OCI-LY1 (cell line): ENCODE measurements at regions not wholly inside any gene's neighbourhood (a gene's known extent, or its start where the extent isn't known, plus 50 kb on each side); places are given as distances from the start of the nearest gene placed in this dataset.

Experiments
- H2AFZ ChIP-seq: fragments of 200-600 bp; sonication (generic), shearing (Covaris generic); 2 replicates; pipeline ENCODE4 v1.6.0; 2014; ENCODE audit warnings: antibody characterized with exemption, mild to moderate bottlenecking, low read length
- H3F3A ChIP-seq: fragments of 200-600 bp; sonication (generic), shearing (Covaris generic); 2 replicates; pipeline ENCODE4 v1.6.0; 2014; ENCODE audit warnings: mild to moderate bottlenecking, antibody characterized with exemption, low read length, moderate library complexity; ENCODE audit not compliant: insufficient read depth
- H3K27ac ChIP-seq: fragments of 200-600 bp; sonication (generic); 2 replicates; pipeline ENCODE4 v1.5.1; 2014; ENCODE audit warnings: low read length, mixed run types, mild to moderate bottlenecking, low read depth; ENCODE audit not compliant: poor library complexity, severe bottlenecking
- H3K27me3 ChIP-seq: fragments of 200-600 bp; sonication (generic); 2 replicates; pipeline ENCODE4 v1.6.0; 2014; ENCODE audit warnings: antibody characterized with exemption, mild to moderate bottlenecking, low read length, moderate library complexity; ENCODE audit not compliant: insufficient read depth
- H3K36me3 ChIP-seq: fragments of 200-600 bp; sonication (generic); 2 replicates; pipeline ENCODE4 v1.6.1; 2014; ENCODE audit warnings: mild to moderate bottlenecking, antibody characterized with exemption, low read length, moderate library complexity, mixed read lengths; ENCODE audit not compliant: insufficient read depth
- H3K4me1 ChIP-seq: fragments of 200-600 bp; sonication (generic); 2 replicates; pipeline ENCODE4 v1.5.1; 2014; ENCODE audit warnings: mild to moderate bottlenecking, low read length, moderate library complexity; ENCODE audit not compliant: insufficient read depth, severe bottlenecking
- H3K4me2 ChIP-seq: fragments of 200-600 bp; sonication (generic), shearing (Covaris generic); 2 replicates; pipeline ENCODE4 v1.6.1; 2014; ENCODE audit warnings: low read length
- H3K4me3 ChIP-seq: fragments of 200-600 bp; sonication (generic); 2 replicates; pipeline ENCODE4 v1.5.1; 2014; ENCODE audit warnings: low read length, low read depth, mild to moderate bottlenecking, mixed read lengths; ENCODE audit not compliant: poor library complexity, severe bottlenecking
- H3K79me2 ChIP-seq: fragments of 200-600 bp; shearing (Covaris generic); 2 replicates; pipeline ENCODE4 v1.6.1; 2016; ENCODE audit warnings: mixed run types, low read length, mixed read lengths; ENCODE audit not compliant: insufficient read depth
- H3K9ac ChIP-seq: fragments of 200-600 bp; sonication (generic), shearing (Covaris generic); 2 replicates; pipeline ENCODE4 v1.6.1; 2014; ENCODE audit warnings: mild to moderate bottlenecking, low read length, mixed read lengths
- H3K9me2 ChIP-seq: fragments of 200-600 bp; sonication (generic), shearing (Covaris generic); 2 replicates; pipeline ENCODE4 v1.6.1; 2014; ENCODE audit warnings: low read depth, mild to moderate bottlenecking, low read length, mixed read lengths
- H3K9me3 ChIP-seq: fragments of 200-600 bp; shearing (Covaris generic); 2 replicates; pipeline ENCODE4 v1.6.1; 2014; ENCODE audit warnings: low read length, mixed read lengths
- H4K20me1 ChIP-seq: fragments of 200-600 bp; sonication (generic), shearing (Covaris generic); 2 replicates; pipeline ENCODE4 v1.6.0; 2016; ENCODE audit warnings: mild to moderate bottlenecking, low read length; ENCODE audit not compliant: insufficient read depth
- EZH2 ChIP-seq: fragments of 200-600 bp; sonication (generic), shearing (Covaris generic); IDR thresholded peaks from 2 replicates; pipeline ENCODE4 v1.8.0; 2017; ENCODE audit warnings: borderline replicate concordance, mixed run types, mild to moderate bottlenecking, antibody characterized with exemption, low read length, moderate library complexity, mixed read lengths
- TF ChIP-seq, protein P1 (sequence below): fragments of 200-600 bp; sonication (generic), shearing (Covaris generic); IDR thresholded peaks from 2 replicates; pipeline ENCODE4 v1.5.1; 2017; ENCODE audit warnings: mild to moderate bottlenecking, antibody characterized with exemption, low read length, moderate library complexity, mixed read lengths

GRCh38 chr6:153960741-153961140 is 78.3 kb upstream of the OPRM1 start:
- H2AFZ ChIP-seq, result no peak overlapping the region
- no peaks in the 10 kb centered on the region for H3K9me3 ChIP-seq
- no peak overlapping the region for H3K27ac ChIP-seq
- H3K79me2 ChIP-seq, result no peaks in the 10 kb centered on the region
- no peaks in the 10 kb centered on the region for H3K36me3 ChIP-seq
- no peaks in the 10 kb centered on the region for H3F3A ChIP-seq
- H3K9ac ChIP-seq, result no peak overlapping the region
- H3K9me2 ChIP-seq, result no peaks in the 10 kb centered on the region
- TF ChIP-seq EZH2, result no peak
- TF ChIP-seq, protein P1, sequence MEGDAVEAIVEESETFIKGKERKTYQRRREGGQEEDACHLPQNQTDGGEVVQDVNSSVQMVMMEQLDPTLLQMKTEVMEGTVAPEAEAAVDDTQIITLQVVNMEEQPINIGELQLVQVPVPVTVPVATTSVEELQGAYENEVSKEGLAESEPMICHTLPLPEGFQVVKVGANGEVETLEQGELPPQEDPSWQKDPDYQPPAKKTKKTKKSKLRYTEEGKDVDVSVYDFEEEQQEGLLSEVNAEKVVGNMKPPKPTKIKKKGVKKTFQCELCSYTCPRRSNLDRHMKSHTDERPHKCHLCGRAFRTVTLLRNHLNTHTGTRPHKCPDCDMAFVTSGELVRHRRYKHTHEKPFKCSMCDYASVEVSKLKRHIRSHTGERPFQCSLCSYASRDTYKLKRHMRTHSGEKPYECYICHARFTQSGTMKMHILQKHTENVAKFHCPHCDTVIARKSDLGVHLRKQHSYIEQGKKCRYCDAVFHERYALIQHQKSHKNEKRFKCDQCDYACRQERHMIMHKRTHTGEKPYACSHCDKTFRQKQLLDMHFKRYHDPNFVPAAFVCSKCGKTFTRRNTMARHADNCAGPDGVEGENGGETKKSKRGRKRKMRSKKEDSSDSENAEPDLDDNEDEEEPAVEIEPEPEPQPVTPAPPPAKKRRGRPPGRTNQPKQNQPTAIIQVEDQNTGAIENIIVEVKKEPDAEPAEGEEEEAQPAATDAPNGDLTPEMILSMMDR, result no peak
- no peaks in the 10 kb centered on the region for H4K20me1 ChIP-seq
- no peak overlapping the region for H3K4me3 ChIP-seq
- no peaks in the 10 kb centered on the region for H3K27me3 ChIP-seq
- H3K4me1 ChIP-seq, result no peaks in the 10 kb centered on the region
- no peak overlapping the region for H3K4me2 ChIP-seq

GRCh38 chr6:153960281-153960680 is 78.8 kb upstream of the OPRM1 start:
- H3K9ac ChIP-seq, result no peak overlapping the region
- H4K20me1 ChIP-seq, result no peaks in the 10 kb centered on the region
- H3K9me2 ChIP-seq, result no peaks in the 10 kb centered on the region
- no peak overlapping the region for H3K4me3 ChIP-seq
- no peak overlapping the region for H3K27ac ChIP-seq
- no peak for TF ChIP-seq EZH2
- TF ChIP-seq, protein P1, result no peak
- no peaks in the 10 kb centered on the region for H3K4me1 ChIP-seq
- no peaks in the 10 kb centered on the region for H3K9me3 ChIP-seq
- no peak overlapping the region for H2AFZ ChIP-seq
- no peak overlapping the region for H3K4me2 ChIP-seq
- H3K27me3 ChIP-seq, result no peaks in the 10 kb centered on the region
- H3F3A ChIP-seq, result no peaks in the 10 kb centered on the region
- no peaks in the 10 kb centered on the region for H3K79me2 ChIP-seq
- H3K36me3 ChIP-seq, result no peaks in the 10 kb centered on the region

GRCh38 chr6:153959276-153959675 is 79.8 kb upstream of the OPRM1 start:
- Histone ChIP-seq H3K27me3 (no peaks in the 10 kb centered on the region), H3K9ac (no peak overlapping the region), H3K79me2 (no peaks in the 10 kb centered on the region), H3F3A (no peaks in the 10 kb centered on the region), H3K4me3 (no peak overlapping the region), H3K9me2 (no peaks in the 10 kb centered on the region), H3K4me1 (no peaks in the 10 kb centered on the region), H3K27ac (no peak overlapping the region), H3K4me2 (no peak overlapping the region), H3K9me3 (no peaks in the 10 kb centered on the region), H2AFZ (no peak overlapping the region), H4K20me1 (no peaks in the 10 kb centered on the region), H3K36me3 (no peaks in the 10 kb centered on the region)
- no peak for TF ChIP-seq EZH2
- TF ChIP-seq, protein P1, result no peak
